Esophagus squamous epithelium (tissue), 4 donors: ENCODE measurements at regions not wholly inside any gene's neighbourhood (a gene's known extent, or its start where the extent isn't known, plus 50 kb on each side); places are given as distances from the start of the nearest gene placed in this dataset.

Source experiments
- CTCF ChIP-seq, 6 experiments: fragments of 450-650 bp in 4 of 6; fragments of 200-600 bp in 2 of 6; sonication (generic) in 2 of 6; IDR thresholded peaks; one replicate each; pipeline ENCODE4 v1.5.1; 2016 to 2019; ENCODE audit warnings: antibody characterized with exemption in 6 of 6, mild to moderate bottlenecking in 4 of 6, moderate library complexity in 4 of 6
- POLR2A ChIP-seq, 4 donors: fragments of 450-650 bp; IDR thresholded peaks; one replicate each; pipeline ENCODE4 v1.6.1; 2017; ENCODE audit warnings: antibody characterized with exemption in 4 of 4, mild to moderate bottlenecking in 4 of 4, moderate library complexity in 3 of 4

GRCh38 chr7:8906396-8907075 is 473.1 kb downstream of the NXPH1 start:
- TF ChIP-seq CTCF (IDR thresholded peaks at IDR 0.05) (no peak), POLR2A (IDR thresholded peaks at IDR 0.05) (no peak)
